Cardiac septum (tissue), 1 donor: ENCODE measurements at regions not wholly inside any gene's neighbourhood (a gene's known extent, or its start where the extent isn't known, plus 50 kb on each side); places are given as distances from the start of the nearest gene placed in this dataset.

Source experiments
- DNase-seq: peaks from one replicate; pipeline ENCODE4 v3.0.0-alpha.2; 2020; ENCODE audit warnings: low spot score
- intact Hi-C: fragments of 100-400 bp; cut with DNase I; formaldehyde crosslinking; loops from one replicate; pipeline ENCODE4 v1.14.0; 2022
- donor health status: DM: no; HTN: no; CAD: no.

DNA sequence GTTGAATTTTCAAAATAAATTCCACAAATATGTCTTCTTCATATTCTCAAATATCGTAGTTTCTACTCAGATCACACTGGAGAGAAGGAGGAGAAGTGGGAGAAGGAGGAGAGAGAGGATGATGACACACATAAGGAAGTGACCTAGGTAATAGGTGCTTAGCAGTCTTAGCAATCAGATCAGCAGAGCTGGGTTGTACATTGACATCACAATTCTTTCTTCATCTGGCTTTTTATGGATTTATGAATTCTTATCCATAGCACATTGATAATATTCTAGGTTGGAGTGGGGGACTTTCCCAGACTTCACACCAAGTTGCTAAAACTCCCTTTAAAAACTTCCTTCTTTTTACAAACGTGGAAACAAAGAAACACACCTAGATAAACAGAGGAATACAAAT is 86.9 kb downstream of the FGF9 start:
- no peak for DNase-seq
- intact Hi-C loops: no loop called here

DNA sequence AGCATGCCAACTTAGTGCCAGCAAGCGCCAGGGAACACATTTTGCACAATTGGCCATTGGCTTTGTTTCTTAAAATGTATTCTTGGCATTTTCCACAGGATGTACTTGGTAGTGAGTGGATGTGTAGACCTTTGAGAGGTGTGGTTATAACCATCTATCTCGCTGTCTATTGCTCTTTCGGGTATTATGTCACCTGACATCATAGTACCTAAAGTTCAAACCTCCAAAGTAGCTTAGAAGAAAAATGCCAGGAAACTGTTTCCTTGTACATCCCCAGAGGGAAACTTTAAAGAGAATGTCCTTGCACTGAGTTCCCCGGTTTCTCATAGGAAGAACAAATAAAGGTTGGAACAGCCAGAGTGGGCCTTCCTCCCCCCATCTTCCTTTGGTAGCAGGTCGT is 87.6 kb downstream of the FGF9 start:
- intact Hi-C loops: no loop called here
- no peak for DNase-seq

DNA sequence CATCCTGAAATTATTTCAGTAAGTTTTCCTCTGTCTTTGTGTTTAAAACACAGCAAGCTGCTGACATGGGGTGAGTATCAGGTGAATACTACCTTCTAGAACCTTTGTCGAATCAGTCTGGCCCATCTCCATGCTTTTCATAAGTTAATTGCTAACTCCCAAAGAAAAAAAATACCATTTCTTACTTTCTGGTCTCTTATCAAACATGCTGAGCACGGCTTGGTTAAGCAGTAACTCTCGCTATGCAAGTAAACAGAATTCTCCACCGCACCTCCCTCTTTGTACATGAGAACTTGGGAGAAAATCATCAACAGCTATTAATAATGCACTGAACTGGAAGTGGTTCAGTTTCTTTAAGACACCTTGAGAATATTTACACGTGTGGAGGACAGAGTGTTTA is 88.6 kb downstream of the FGF9 start:
- intact Hi-C loops: no loop called here
- DNase-seq: no peak

DNA sequence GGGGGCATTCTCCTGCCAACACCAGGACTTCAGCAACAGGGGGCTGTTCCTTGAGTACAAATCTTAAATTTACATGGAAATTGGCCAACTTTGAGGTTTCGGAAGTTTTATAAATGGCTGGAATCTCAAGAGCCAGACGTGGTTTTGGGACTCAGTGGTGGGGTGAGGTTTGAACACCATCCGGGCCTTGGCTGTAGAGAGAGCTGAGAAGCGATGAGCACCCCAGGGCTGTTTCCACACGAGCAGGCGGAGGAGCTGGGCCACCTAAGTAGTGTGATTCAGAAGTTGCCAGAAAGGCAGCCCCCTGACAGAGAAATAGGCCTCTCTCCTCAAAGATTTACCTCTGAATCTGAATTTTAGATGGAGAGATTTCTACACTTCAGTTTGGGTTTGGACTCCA is 89.0 kb downstream of the FGF9 start:
- no peak for DNase-seq
- intact Hi-C loops: no loop called here

DNA sequence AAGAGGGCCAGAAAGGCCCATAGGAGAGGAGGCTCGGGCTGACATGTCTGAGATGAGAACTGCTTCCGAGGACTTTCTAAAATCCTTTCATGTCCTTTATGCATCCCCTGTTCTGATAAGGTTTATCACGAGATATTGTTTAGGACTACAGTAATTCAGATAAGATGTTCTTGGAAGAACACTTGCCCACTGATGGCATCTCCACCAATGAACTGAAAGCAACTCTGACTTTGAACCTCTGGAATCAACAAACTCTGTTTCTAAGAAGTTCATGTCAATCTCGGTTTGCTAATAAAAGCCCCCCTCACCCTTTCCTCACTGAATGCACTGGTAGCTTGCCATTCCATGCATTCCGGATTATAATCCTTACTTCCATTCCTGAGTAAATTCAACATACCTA is 90.9 kb downstream of the FGF9 start:
- intact Hi-C loops: no loop called here

DNA sequence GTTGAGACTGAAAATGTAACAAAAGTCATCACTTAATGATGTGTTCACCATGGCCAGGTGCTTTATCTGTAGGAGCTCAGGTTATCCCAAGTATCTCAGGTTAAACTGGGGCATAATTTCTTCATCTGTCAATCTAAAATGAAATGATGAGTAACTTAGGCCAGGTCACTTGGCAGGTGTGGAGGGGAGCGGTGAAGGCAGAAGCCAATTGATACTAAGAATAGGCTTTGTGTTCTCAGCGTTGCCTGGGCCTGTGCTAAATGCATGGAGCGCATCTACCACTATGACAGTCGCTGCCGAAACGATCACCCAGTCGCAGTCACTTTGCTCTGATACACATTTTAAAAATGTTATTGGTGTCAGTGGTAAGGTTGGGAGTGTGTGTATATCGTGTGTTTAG is 91.6 kb downstream of the FGF9 start:
- DNase-seq: no peak
- intact Hi-C loops: no loop called here

More for the DNA sequence above, 90.9 kb downstream of the FGF9 start:
- no peak for DNase-seq

DNA sequence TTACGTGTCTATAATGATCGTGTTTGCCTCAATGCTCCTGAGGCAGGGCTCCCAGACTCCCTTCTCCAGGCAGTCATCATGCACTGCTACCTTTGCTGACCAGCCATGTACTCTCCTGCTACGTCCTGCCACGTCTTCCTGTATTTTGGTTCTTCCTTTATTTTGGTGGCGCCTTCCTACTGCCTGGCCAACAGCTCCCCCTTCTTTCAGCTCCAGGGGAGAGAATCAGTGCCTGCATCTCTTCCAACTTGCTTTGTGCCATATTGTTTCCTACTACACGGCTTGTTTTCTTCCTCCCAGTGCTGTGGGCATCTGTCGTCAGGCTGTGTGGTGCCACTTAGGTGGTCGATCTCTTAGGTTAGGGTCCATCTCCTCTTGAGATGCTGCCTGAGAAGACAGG is 96.2 kb downstream of the FGF9 start:
- no peak for DNase-seq
- intact Hi-C loops: no loop called here

DNA sequence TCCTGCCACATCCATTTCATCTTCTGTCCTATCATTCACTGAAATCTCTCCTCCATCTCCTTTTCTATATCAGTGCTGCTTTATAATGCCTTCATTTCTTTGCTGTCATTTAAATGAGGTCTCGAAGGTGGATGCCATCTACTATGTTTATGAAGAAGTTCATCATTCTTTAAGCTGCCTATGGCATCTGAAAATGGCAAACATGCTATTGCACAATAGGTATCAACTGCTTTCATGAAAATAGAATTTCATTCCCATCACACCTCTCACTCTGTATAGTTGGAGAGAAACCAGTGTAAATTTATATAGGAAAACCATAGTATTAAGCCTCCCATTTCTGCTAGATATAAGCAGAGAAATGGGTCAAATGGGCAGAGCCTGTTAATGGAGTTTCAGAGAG is 100.2 kb downstream of the FGF9 start:
- no peak for DNase-seq
- intact Hi-C loops: loop anchor here (10.0 kb wide), 1 partner anchor 96 kb away; the partner anchor contains the start of gene FGF9

DNA sequence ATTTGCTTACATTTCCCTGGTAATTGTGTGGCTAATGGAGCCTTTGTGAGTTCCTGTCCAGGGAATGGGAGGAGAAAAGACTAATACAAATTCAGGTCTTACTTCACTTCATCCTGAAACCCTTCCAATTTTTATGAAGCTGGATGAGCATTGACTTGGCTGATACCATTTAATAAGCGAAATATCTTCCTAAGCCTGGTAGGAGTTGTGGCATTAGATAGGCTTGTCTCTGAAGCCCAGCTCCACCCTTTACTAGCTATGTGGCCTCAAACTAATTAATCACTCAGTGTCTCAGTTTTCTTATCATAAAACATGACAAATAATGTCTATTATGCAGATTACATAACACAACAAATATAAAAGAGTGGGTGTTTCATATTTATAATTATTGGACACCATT is 106.3 kb downstream of the FGF9 start:
- DNase-seq: no peak
- intact Hi-C loops: loop anchor here (10.0 kb wide), 1 partner anchor 102 kb away; the partner anchor contains the start of gene FGF9

DNA sequence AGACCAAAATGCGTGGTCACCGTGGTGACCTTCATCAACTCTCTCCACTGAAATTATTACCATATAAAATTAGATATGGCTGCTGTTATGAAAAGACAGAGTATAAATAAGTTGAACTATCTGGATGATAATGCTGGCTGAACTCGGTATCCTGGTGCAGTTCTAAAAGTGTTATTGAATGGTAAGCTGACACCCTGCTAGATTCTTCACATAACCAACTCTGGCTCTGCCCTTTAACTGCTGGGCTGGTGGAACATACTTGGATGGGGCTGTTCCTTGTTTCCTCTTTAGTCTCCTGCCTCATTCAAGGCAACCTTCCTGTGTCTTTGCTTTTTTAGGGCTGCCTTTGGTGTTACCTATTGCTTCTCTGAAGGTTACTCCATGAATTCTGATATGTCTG is 106.9 kb downstream of the FGF9 start:
- DNase-seq: no peak
- intact Hi-C loops: loop anchor here (10.0 kb wide), 1 partner anchor 103 kb away; the partner anchor contains the start of gene FGF9

DNA sequence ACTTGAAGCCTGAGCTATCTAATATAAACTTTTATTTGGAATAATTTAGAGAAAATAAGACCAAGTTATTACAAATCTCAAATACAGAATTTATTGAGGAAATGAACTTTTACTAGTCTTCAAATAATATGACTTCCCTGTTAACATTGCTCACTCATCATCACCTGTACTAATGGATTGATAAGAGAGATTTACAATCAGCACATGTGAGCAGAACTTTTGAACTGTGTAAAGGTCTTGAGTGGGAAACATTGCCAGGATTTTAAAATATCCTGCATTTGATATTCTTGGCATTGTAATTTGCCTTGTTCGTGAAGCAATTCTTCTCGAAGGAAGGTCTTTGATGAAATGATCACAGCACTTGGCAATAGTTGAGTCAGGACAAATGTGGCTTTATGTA is 111.9 kb downstream of the FGF9 start:
- no peak for DNase-seq
- intact Hi-C loops: no loop called here

DNA sequence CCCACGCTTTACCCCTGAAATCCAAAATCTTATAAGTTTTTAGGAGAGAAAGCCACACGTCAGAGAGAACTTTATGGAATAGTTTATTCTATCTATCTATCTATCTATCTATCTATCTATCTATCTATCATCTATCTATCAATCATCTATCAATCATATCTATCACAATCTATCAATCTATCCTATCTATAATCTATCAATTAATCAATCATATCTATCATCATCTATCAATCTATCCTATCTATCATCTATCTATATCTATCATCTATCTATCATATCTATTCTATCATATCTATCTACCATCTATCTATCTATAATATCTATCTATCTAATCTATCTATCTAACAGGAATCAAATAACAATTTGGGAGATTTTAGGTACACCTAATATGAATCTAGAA is 115.1 kb downstream of the FGF9 start:
- intact Hi-C loops: no loop called here
- no peak for DNase-seq

DNA sequence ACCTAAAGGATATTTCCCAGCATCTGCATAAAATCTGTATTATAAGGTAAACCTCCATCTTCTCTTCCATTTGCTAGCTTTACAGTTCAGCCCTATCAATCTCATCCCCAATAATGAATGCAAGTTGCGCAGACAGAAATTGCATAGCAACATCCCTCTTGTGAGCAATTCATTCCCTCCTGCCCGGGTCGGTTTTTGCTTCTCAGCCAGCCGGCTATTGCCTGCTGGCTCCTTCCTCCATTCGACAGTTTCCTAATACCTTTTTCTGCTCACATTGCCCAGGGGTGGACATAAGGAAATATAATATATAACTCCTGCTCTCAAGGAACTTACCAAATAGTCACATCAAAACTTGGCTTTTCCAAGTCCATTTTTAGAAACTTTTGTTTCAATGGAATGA is 125.2 kb downstream of the FGF9 start:
- DNase-seq: no peak
- intact Hi-C loops: no loop called here

DNA sequence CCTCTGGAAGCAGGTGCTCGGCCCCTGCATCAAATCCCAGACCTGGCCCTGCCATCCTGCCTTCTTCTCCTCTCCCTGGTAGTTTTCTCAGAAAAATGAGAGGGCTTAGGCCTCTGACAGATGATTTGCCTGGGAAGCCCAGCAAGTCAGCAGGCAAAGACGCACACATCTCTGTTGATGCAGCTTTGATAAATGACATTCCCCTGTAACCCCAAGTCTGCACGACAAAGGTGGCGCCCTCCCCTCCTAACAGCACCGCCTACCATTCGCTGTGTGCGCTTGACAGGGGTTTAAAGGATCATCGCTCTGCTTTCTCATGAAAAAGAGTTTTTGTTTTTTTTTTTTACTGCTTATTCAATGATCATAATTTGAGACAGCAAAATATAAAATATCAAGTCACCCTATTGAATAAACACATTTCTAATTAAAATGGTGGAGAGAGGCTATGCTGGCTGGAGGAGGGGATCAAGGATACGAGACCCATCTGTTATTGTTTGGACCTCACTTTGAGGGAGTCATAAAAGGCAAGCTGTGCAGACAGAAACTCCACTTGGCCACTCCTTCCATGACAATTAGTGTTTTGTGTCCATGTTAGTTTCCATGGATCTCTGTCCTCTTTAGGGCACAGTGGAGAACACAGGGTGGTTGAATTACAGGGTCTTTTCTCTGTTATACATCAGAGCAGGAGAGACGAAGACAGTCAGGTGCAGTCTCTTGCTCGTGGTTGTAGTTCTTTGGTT is 126.1 kb downstream of the FGF9 start:
- intact Hi-C loops: no loop called here
- DNase-seq: no peak

DNA sequence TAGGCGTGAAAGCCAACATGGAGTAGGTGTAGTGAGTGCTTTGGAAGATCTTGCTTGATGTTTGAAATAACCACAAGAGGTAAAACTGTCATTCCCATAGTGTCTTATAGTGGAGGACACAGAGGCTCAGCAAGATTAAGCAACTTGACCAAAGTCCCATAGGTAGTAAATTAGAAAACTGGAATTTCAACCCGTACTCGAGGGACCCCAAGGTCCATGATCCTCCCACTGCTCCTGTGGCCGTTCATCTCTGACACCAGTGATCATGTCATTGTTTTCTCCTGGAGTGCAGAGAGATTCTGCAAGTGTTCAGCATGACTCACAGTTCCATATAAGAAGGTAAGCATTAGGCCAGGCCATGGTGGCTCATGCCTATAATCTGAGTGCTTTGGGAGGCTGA is 126.9 kb downstream of the FGF9 start:
- intact Hi-C loops: no loop called here
- no peak for DNase-seq

DNA sequence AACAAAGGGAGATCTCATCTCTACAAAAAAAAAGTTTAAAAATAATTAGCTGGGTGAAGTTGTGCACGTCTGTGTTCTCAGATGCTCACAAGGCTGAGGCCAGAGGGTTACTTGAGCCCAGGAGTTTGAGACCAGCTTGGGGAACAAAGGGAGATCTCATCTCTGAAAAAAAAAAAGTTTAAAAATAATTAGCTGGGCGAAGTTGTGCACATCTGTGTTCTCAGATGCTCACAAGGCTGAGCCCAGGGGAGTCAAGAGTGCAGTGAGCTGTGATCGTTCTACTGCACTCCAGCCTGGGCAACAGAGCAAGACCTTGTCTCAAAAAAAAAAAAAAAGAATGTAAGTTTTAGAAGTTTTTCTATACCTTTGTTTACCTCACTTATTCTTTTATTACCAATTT is 127.3 kb downstream of the FGF9 start:
- DNase-seq: no peak
- intact Hi-C loops: no loop called here

DNA sequence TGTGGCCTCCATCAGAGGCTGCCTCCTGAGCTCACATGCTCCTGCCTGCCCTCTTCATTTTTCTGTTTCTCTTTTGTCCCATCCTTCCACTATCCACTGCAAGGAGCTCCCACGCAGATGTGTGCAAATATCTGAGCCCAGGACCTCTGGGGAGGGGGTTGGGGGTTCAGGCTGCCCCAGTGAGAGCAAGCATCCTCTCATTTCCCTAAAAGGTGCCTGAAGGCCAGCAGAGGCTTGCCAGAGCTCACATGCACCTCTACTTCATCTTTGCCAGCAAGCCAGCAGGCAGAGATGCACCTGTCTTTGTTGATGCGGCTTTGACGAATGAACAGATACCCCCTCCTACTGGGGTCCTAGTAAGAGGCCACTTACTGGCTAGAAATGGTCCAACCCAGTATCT is 128.8 kb downstream of the FGF9 start:
- no peak for DNase-seq
- intact Hi-C loops: no loop called here

DNA sequence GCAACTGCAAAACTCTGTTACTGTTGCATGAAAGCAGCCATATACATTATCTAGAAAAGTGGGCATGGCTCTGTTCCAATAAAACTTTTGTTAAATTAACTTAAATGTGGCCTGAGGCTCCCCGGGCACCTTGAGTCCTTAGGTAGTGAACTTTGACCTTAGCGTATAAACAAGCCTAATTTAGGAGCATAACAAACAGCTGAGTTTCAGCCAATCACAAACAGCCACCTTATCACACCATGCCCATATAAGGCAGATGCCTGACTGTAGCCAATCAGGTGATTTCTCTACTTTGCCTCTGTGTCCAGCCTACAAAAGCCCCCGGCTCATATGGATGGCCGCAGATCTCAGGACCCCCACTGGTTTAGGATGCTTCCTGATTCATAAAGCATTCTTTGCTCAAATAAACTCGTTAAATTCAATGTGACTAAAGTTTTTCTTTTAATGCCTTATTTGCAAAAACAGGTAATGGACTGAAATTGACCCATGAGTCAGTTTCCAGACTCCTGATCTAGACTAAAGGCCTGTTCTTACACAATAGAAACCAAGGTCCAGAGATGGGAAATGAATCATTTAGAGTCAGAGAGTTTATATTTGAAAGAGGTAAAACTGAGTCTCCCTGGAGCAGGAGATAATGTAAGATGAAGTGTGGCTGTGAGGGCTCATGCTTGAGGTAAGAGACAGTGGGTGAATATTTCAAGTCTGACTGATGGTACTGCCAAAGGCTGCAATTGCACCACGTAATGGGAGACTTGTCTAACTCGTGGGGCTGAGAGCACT is 130.2 kb downstream of the FGF9 start:
- intact Hi-C loops: no loop called here
- no peak for DNase-seq

DNA sequence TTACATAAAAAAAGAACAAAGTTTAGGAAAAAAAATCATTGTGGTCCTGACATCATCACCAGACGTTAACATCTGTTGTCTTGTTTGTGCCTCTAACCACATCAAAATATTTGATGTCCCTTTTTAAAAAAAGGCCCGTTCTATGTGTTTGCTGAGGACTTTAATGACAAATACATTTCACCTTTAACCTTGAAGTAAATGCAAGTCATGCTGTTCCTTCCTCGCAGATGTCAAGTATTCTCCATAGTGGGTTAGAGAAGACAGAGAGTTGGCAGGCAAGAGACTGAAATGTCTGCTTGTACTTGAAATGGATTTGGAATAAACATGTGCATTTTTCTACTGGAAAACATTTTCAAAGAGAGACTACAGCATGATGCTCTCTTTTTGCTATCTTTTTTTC is 134.9 kb downstream of the FGF9 start:
- intact Hi-C loops: no loop called here
- no peak for DNase-seq

DNA sequence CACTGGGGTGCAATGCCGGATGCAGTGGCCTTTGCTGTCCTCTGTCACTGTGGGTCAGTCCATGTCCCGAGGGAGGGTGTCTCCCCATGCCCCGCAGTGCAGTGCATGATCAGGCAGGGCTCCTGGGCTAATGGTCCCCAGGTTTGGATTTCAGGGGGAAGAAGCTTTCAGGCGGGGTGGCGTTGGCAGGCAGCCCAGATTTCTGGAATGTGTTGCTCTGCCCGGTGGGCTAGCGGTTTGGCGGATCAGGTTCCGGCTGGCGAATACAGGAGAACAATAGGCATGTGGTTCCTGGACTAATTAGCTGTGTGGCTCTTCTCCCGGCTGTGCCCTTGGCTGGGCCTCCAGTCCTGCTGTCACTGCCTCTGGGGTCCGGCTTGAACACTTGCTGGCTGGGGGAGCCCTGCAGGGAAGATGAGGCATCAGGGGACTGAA is 141.3 kb downstream of the FGF9 start:
- intact Hi-C loops: no loop called here
- no peak for DNase-seq

DNA sequence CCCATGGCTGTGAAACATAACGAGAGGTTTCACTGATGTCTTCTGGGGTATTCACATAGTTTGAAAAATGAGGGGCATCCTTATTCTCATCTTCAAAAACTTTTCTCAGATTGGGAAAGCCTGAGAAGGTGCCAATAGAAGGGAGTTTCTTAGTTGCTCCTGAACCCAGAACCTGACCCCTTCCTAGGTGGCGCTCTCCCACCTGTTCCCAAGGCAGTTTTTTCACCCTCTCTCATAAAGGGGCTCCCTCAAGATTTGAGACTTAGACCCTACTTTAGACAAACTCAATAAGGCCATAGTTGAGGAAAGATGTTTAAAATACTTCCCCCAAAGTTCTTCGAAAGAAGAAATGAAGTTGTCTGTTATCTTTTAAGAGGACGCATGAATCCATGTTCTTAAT is 142.2 kb downstream of the FGF9 start:
- no peak for DNase-seq
- intact Hi-C loops: no loop called here
